ENCODE measurements at regions not wholly inside any gene's neighbourhood (a gene's known extent, or its start where the extent isn't known, plus 50 kb on each side); places are given as distances from the start of the nearest gene placed in this dataset.
A peak's percentile ranks its signal among the peaks of the same experiment; 100 is the strongest.
"Not testable (repeated sequence)": the region's sequence is repeated elsewhere in the genome, so short reads cannot be mapped to it uniquely, and the experiment has no call there.

DNA sequence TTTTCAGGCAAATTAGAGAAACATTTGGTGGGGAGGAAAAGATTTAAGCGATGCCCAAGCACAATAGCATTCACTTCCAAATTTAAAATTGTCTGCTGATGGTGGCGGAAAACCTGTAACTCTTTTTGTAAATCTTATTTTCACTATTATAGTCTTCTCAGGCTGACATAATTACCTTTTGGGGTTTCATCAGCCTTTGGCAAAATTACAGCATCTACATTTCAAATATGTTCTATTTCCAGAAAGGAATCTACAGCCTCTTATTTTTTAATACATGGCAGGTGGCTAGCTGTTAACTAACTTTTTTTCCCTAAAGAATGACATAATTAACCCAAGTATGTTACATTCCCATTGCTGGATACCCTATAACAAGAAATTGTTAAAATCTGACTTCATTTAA lies 391.5 kb upstream of the CCDC54 start:
- DNase-seq (ENCODE audit: low read depth in 3 of 3): no peak

DNA sequence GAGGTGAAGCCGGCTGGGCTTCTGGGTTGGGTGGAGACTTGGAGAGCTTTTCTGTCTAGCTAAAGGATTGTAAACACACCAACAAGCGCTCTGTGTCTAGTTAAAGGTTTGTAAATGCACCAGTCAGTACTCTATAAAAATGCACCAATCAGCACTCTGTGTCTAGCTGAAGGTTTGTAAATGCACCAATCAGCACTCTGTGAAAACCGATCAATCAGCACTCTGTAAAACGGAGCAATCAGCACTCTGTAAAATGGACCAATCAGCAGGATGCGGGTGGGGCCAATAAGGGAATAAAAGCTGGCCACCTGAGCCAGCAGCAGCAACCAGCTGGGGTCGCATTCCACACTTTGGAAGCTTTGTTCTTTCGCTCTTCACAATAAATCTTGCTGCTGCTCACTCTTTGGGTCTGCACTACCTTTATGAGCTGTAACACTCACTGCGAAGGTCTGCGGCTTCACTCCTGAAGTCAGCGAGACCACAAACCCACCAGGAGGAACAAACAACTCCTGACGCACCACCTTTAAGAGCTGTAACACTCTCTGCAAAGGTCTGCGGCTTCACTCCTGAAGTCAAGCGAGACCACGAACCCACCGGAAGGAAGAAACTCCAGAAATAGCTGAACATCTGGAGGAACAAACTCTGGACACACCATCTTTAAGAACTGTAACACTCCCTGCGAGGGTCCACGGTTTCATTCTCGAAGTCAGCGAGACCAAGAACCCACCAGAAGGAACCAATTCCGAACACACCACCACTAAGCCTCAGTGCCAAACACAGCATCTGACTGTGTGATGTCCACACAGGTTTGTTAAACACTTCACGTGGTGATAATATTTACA lies 378.2 kb upstream of the CCDC54 start:
- not testable (repeated sequence) for DNase-seq (ENCODE audit: low read depth in 3 of 3)

DNA sequence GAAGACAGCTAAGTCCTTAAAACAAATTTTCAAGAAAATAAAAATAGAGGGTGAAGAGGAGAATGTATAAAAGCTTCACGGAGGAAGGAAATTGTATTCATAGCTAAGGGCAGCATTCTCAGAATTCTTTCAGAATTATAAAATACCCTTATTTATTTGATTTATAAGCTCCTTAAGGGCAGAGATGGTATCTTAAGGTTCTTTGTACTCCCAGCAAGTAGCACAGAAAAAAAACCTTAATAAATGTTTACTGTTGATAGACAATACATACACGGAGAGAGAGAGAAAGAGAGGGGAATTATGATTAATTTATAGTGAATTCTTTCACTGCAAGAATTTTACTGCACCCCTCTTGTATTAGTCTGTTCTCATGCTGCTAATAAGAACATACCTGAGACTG lies 375.6 kb upstream of the CCDC54 start:
- no peak for DNase-seq (ENCODE audit: low read depth in 3 of 3)

GRCh38 chr3:107005352-107005751 lies 371.9 kb upstream of the CCDC54 start:
- DNase-seq (ENCODE audit: low read depth in 3 of 3): not testable (repeated sequence)

DNA sequence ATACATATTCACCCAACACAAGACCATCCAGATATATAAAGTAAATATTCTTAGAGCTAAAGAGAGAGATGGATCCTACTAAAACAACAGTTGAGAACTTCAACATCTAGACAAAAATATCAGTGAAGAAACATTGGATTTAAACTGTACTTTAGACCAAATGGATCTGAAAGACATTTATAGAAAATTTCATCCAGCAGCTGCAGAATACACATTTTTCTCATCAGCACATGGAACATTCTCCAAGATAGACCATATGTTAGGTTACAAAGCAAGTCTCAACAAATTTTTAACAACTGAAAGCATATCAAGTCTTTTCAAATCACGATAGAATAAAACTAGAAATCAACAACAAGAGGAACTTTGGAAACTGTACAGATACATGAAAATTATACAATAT lies 369.0 kb upstream of the CCDC54 start:
- no peak for DNase-seq (ENCODE audit: low read depth in 3 of 3)

GRCh38 chr3:107013641-107014040 lies 363.6 kb upstream of the CCDC54 start:
- DNase-seq (ENCODE audit: low read depth in 3 of 3): no peak

DNA sequence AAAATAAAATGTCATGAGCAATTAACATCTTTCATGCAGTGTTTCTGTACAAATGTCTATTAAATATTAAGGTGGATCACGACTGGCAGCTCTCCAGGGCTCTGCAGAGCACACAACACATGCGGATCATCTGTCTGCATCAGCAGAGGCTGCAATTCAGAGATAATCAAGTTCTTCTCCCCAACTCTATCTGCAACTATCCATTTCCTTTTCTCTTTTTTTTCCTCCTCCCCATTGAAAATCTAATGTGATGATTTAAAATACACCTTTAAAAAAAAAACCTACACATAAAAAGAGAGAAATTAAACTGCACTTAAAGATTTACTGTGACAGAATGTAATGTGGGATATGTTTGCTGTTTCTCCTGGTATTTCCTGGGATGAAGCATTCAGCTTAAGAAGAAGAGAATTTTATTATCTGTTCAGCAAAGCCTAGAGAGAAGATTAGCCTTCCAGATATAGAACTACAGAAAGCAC lies 352.6 kb upstream of the CCDC54 start:
- no peak for DNase-seq (ENCODE audit: low read depth in 3 of 3)

DNA sequence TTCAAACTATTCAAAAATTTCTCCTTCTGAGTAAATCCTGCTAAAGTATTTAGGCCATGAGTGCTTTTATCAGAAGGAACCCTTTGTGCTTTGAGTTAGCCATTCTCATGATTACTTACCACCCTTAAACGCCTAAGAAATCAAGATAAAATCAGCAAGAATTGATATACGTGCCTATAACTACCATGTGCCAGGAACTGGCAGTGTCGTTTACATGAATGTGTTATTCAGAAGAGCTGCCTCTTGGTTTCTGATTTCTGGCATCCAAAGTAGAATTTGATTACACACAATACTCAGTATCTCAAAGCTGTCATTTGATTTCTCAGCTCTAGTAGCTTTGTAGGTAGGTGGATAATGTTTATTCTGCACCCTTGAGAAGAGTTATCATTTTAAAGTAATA lies 351.3 kb upstream of the CCDC54 start:
- DNase-seq (ENCODE audit: low read depth in 3 of 3): no peak

DNA sequence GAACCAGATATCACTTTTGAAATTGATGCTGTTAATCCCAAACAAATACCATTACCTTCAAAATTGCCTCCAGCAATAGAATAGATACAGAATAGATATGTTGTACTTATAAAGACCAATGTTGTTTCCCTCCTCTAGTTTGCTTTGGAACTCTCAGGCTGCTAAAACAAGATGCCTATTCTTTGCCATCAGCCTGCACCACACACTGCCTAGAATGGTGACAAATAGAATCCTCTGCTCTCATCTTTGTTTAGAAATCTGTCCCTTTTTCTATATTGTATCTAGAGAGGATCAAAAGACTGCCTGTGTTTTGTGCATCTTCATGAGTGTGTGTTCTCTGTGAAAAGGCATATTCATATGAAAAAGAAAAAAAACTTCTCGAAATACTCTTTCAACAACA lies 349.2 kb upstream of the CCDC54 start:
- no peak for DNase-seq (ENCODE audit: low read depth in 3 of 3)

- no peak for DNase-seq (ENCODE audit: low read depth in 3 of 3)
These were observed 348.6 kb upstream of the CCDC54 start for GRCh38 chr3:107028626-107029025.

GRCh38 chr3:107032111-107032510 lies 345.1 kb upstream of the CCDC54 start:
- no peak for DNase-seq (ENCODE audit: low read depth in 3 of 3)

- no peak for DNase-seq (ENCODE audit: low read depth in 3 of 3)
These were observed 343.1 kb upstream of the CCDC54 start for GRCh38 chr3:107034142-107034541.

GRCh38 chr3:107035176-107035575 lies 342.1 kb upstream of the CCDC54 start:
- DNase-seq (ENCODE audit: low read depth in 3 of 3): no peak

DNA sequence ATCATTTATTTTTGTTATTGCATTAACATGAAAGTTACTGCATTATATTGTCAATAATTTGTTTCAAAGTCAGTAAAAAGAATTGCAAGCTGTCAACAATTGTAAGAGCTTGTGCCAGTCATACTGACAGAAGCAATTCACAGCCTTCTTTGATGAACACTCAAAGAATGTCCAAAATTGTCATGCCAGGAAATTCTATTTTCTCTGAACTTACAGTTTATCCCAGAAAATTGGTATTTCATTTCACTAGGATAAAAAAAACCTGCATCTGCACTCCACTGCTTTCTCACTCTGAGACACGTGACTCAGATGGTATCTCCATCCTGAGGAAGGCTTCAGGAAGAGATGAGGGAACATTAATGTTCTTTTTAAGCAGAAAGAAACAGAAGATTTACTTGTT lies 332.6 kb upstream of the CCDC54 start:
- no peak for DNase-seq (ENCODE audit: low read depth in 3 of 3)

DNA sequence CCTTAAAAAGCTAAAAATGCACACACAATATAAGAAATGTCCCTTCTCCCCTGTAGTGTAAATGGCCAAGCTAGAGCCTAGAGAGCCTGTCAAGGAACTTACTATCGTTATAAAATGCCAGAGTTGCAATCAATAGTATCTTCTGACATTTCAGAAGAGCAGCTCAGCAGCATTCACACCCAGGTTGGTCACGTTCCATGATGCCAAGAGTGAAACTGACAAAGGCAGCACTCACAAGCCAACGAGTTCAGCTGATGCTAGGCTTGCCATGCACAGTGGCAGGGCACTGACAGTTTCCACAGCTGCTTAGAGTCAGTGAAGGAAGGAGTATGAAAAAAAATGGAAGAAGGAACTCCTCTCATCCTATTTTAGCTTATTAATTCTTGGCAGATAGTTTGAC lies 331.4 kb upstream of the CCDC54 start:
- DNase-seq (ENCODE audit: low read depth in 3 of 3): no peak

DNA sequence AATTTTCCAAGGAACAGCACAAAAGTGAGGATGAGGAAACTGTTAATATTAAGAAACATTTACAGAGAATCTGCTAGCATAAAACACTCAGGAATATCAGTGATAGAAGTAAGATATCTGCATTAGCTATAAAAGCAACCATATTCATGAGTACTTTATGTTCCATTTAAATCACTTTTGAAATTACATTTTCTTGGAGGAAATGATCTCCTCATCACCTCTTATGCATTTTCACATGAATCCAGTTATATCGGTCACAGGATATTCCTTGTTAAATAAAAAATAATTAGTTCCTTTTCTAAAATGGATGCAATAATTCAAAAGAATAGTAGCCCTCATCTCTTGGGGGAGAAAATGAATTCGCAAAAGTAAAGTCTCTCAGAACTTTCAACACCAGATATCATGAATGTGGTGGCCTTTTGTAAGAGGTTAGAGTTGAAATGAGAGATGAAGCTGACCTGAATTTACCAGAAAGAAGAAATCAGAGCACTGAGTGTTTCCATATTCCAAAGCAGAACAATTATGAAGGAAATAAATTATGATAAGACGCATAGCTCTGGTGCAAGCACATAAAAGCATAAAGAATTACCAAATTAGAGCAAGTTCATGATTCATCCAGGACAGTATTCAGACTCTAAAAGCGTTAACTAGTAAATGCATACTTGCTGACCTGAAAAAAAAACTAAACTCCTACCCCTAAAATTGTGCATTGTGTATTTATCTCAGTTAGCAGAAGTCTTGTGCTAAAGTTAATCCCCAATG lies 321.9 kb upstream of the CCDC54 start:
- no peak for DNase-seq (ENCODE audit: low read depth in 3 of 3)

DNA sequence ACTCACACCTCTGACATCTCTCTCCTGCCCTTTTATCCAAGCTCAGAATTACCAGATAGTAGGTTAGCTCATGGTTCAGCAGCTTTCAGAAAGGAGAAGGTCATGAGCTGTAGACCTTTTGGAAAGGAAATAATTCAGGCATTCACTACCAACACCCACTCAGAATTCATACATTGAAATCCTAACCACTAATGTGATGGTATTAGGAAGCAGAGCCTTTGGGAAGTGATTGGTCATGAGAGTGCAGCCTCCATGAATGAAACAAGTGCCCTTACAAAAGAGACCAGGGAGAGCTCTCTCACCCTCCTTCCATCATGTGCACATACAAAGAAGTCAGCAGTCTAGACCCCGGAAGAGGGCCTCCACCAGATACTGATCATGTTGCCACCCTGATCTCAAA lies 315.8 kb upstream of the CCDC54 start:
- no peak for DNase-seq (ENCODE audit: low read depth in 3 of 3)

- no peak for DNase-seq (ENCODE audit: low read depth in 3 of 3)
These were observed 314.9 kb upstream of the CCDC54 start for GRCh38 chr3:107062310-107062709.

- DNase-seq (ENCODE audit: low read depth in 3 of 3): no peak
These were observed 314.5 kb upstream of the CCDC54 start for GRCh38 chr3:107062787-107063186.

GRCh38 chr3:107063351-107063750 lies 313.9 kb upstream of the CCDC54 start:
- DNase-seq (ENCODE audit: low read depth in 3 of 3): no peak

GRCh38 chr3:107064405-107065060 lies 312.7 kb upstream of the CCDC54 start:
- peak; percentile 34 to 56 (median 47) for DNase-seq (ENCODE audit: low read depth in 3 of 3)

GRCh38 chr3:107065094-107065861 lies 312.0 kb upstream of the CCDC54 start:
- DNase-seq (ENCODE audit: low read depth in 3 of 3): no peak
